Peyer's patch (tissue), 4 donors: ENCODE measurements at regions not wholly inside any gene's neighbourhood (a gene's known extent, or its start where the extent isn't known, plus 50 kb on each side); places are given as distances from the start of the nearest gene placed in this dataset.
"Not testable (repeated sequence)": the region's sequence is repeated elsewhere in the genome, so short reads cannot be mapped to it uniquely, and the experiment has no call there.

Experiments
- POLR2A ChIP-seq, 2 donors: fragments of 450-650 bp; IDR thresholded peaks; one replicate each; pipeline ENCODE4 v1.5.1; 2017; ENCODE audit warnings: antibody characterized with exemption in 2 of 2, mild to moderate bottlenecking in 2 of 2, moderate library complexity in 2 of 2
- TF ChIP-seq, protein P1 (sequence below), 6 experiments: fragments of 450-650 bp in 4 of 6; fragments of 200-600 bp in 2 of 6; sonication (generic) in 1 of 6; IDR thresholded peaks; one replicate each; pipeline ENCODE4 v1.5.1; 2017 to 2019; ENCODE audit warnings: antibody characterized with exemption in 6 of 6, mild to moderate bottlenecking in 3 of 6, moderate library complexity in 1 of 6

DNA sequence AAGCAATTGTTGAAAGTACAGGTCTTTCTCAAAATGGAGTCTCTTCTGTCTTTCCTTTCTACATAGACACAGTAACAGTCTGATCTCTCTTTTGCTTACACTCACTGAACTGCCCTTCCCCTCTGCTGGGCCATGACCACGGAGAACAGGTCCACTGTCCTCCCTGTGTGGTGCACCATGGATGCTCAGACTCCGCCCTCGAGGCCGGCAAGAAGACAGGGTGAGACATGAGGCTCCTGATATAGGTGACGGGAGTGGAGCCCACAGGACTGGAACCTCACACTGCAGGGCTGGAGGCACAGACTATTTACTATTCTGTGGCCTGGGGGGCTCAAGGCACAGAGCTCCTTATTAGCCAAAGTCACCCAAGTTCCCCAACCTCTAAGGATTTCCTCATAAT is 118.1 kb downstream of the ADRA2C start:
- TF ChIP-seq, protein P1, sequence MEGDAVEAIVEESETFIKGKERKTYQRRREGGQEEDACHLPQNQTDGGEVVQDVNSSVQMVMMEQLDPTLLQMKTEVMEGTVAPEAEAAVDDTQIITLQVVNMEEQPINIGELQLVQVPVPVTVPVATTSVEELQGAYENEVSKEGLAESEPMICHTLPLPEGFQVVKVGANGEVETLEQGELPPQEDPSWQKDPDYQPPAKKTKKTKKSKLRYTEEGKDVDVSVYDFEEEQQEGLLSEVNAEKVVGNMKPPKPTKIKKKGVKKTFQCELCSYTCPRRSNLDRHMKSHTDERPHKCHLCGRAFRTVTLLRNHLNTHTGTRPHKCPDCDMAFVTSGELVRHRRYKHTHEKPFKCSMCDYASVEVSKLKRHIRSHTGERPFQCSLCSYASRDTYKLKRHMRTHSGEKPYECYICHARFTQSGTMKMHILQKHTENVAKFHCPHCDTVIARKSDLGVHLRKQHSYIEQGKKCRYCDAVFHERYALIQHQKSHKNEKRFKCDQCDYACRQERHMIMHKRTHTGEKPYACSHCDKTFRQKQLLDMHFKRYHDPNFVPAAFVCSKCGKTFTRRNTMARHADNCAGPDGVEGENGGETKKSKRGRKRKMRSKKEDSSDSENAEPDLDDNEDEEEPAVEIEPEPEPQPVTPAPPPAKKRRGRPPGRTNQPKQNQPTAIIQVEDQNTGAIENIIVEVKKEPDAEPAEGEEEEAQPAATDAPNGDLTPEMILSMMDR (IDR thresholded peaks at IDR 0.05): not testable (repeated sequence)
- TF ChIP-seq POLR2A (IDR thresholded peaks at IDR 0.05): not testable (repeated sequence)
